PC-3 (cell line): ENCODE measurements at regions not wholly inside any gene's neighbourhood (a gene's known extent, or its start where the extent isn't known, plus 50 kb on each side); places are given as distances from the start of the nearest gene placed in this dataset.

Experiments used
- ATAC-seq: fragments of 200-7000 bp; cut with Tn5 transposase; 2 replicates; pipeline ENCODE4 v1.9.1; 2020; ENCODE audit warnings: mild to moderate bottlenecking, moderate library complexity
- BruUV-seq: library from RNA; stranded (reverse); fragments of 400-500 nt; replicated peaks from 2 replicates; lab custom pipeline; 2021; lab: Mats Ljungman, UMichigan
- CTCF ChIA-PET: fragments of 300-600 bp; sonication (Branson Sonifier 250); formaldehyde crosslinking; loops from one replicate; lab custom pipeline; 2022; ENCODE audit warnings: antibody characterized with exemption; lab: Charles Lee
- POLR2A ChIA-PET: fragments of 300-600 bp; sonication (Branson Sonifier 250); formaldehyde crosslinking; loops from one replicate; lab custom pipeline; 2022; ENCODE audit warnings: antibody characterized with exemption; ENCODE audit not compliant: unreplicated experiment; lab: Charles Lee
- DNase-seq: peaks from one replicate; pipeline ENCODE4 v3.0.0-alpha.2; 2015
- H2AFZ ChIP-seq: fragments of 300-600 bp; sonication (generic); 2 replicates; pipeline ENCODE4 v1.6.0; 2016; ENCODE audit warnings: antibody characterized with exemption, low read length
- H3F3A ChIP-seq: fragments of 300-600 bp; sonication (generic); one replicate; pipeline ENCODE4 v1.6.0; 2017; ENCODE audit warnings: antibody characterized with exemption, low read length, control low read depth, mild to moderate bottlenecking; ENCODE audit not compliant: unreplicated experiment
- H3K27ac ChIP-seq: fragments of 300-600 bp; sonication (generic); 2 replicates; pipeline ENCODE4 v1.5.1; 2016; ENCODE audit warnings: mild to moderate bottlenecking, low read length
- H3K27me3 ChIP-seq: fragments of 300-600 bp; sonication (generic); 2 replicates; pipeline ENCODE4 v1.6.1; 2016; ENCODE audit warnings: low read length, mixed read lengths
- H3K36me3 ChIP-seq: fragments of 300-600 bp; sonication (generic); 2 replicates; pipeline ENCODE4 v1.6.1; 2016; ENCODE audit warnings: low read depth, mixed run types, low read length, mixed read lengths
- H3K4me1 ChIP-seq: fragments of 300-600 bp; sonication (generic); 2 replicates; pipeline ENCODE4 v1.5.1; 2016; ENCODE audit warnings: low read length; ENCODE audit not compliant: insufficient read depth
- H3K4me2 ChIP-seq: fragments of 300-600 bp; sonication (generic); 2 replicates; pipeline ENCODE4 v1.6.0; 2016; ENCODE audit warnings: low read length
- H3K4me3 ChIP-seq: fragments of 300-600 bp; sonication (generic); 2 replicates; pipeline ENCODE4 v1.5.1; 2016; ENCODE audit warnings: mild to moderate bottlenecking, low read length, mixed read lengths
- H3K79me2 ChIP-seq: fragments of 300-600 bp; sonication (generic); 2 replicates; pipeline ENCODE4 v1.6.1; 2017; ENCODE audit warnings: low read length, mixed read lengths
- H3K9ac ChIP-seq: fragments of 300-600 bp; sonication (generic); 2 replicates; pipeline ENCODE4 v1.6.0; 2016; ENCODE audit warnings: mild to moderate bottlenecking, low read length
- H3K9me2 ChIP-seq: fragments of 300-600 bp; sonication (generic); replicated peaks from 2 replicates; pipeline ENCODE4 v1.6.1; 2016; ENCODE audit warnings: mixed run types, low read length, mixed read lengths
- H3K9me3 ChIP-seq: fragments of 300-600 bp; sonication (generic); 2 replicates; pipeline ENCODE4 v1.6.1; 2016; ENCODE audit warnings: low read length, mixed read lengths
- H4K20me1 ChIP-seq: fragments of 300-600 bp; sonication (generic); 2 replicates; pipeline ENCODE4 v1.6.1; 2016; ENCODE audit warnings: low read length, mixed read lengths
- CTCF ChIP-seq: fragments of 300-600 bp; sonication (generic); conservative IDR thresholded peaks from 2 replicates; pipeline ENCODE4 v1.5.1; 2017; ENCODE audit warnings: antibody characterized with exemption, low read depth, mild to moderate bottlenecking, low read length
- EZH2 ChIP-seq: fragments of 300-600 bp; sonication (generic); IDR thresholded peaks from one replicate; pipeline ENCODE4 v1.6.1; 2017; ENCODE audit warnings: antibody characterized with exemption, mild to moderate bottlenecking, low read length; ENCODE audit not compliant: unreplicated experiment
- EZH2phosphoT487 ChIP-seq: fragments of 300-600 bp; sonication (generic); IDR thresholded peaks from 2 replicates; pipeline ENCODE4 v1.6.1; 2018; ENCODE audit warnings: mild to moderate bottlenecking, antibody characterized with exemption, low read length, borderline replicate concordance
- intact Hi-C: fragments of 100-400 bp; cut with micrococcal nuclease; formaldehyde crosslinking; loops from 2 replicates; pipeline ENCODE4 v1.9.0; 2023

DNA sequence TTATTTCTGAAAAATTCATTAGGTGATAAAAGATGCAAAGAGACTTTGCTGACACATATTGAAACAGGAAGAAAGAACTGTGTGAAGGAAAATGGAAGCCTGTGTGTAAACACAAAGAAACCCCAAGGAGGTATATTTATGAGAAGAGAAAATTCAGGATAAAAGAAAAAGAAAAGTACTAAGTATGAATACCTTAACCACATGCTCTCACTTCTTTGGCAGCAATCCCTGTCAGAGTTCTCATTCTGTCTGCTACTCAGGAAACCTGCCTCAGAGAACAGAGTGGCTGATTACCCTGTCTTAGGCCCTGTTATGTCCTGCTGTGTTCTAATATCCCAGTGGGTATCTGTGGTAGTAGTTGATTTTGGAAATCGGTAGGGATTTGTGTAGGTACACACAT, 457.9 kb downstream of the TBC1D32 start:
- TF ChIP-seq EZH2phosphoT487, result no peak
- no peak for TF ChIP-seq EZH2
- no peak for TF ChIP-seq CTCF
- no peak overlapping the region for H3K27ac ChIP-seq
- POLR2A ChIA-PET, result no interaction called here
- DNase-seq, result no peak
- H3K9me3 ChIP-seq, result no peaks in the 10 kb centered on the region
- no peak overlapping the region for H3K9ac ChIP-seq
- no peak overlapping the region for H3K4me3 ChIP-seq
- H2AFZ ChIP-seq, result no peak overlapping the region
- H3K4me1 ChIP-seq, result no peaks in the 10 kb centered on the region
- no TSS peak for BruUV-seq
- intact Hi-C loops, result no loop called here
- no peaks in the 10 kb centered on the region for H3F3A ChIP-seq
- H3K4me2 ChIP-seq, result no peak overlapping the region
- H4K20me1 ChIP-seq, result no peaks in the 10 kb centered on the region
- no peaks in the 10 kb centered on the region for H3K27me3 ChIP-seq
- no peaks in the 10 kb centered on the region for H3K9me2 ChIP-seq
- H3K36me3 ChIP-seq, result no peaks in the 10 kb centered on the region
- CTCF ChIA-PET, result no interaction called here
- no peak for ATAC-seq
- no peaks in the 10 kb centered on the region for H3K79me2 ChIP-seq

GRCh38 chr6:120875900-120876299, 458.4 kb downstream of the TBC1D32 start:
- H3K27ac ChIP-seq, result no peak overlapping the region
- TF ChIP-seq CTCF (no peak), EZH2 (no peak), EZH2phosphoT487 (no peak)
- intact Hi-C loops, result no loop called here
- H3K4me2 ChIP-seq, result no peak overlapping the region
- no peak overlapping the region for H3K4me3 ChIP-seq
- no peaks in the 10 kb centered on the region for H3K27me3 ChIP-seq
- no peak for DNase-seq
- H2AFZ ChIP-seq, result no peak overlapping the region
- H3F3A ChIP-seq, result no peaks in the 10 kb centered on the region
- H3K36me3 ChIP-seq, result no peaks in the 10 kb centered on the region
- H3K9me2 ChIP-seq, result no peaks in the 10 kb centered on the region
- no peaks in the 10 kb centered on the region for H4K20me1 ChIP-seq
- POLR2A ChIA-PET, result no interaction called here
- H3K79me2 ChIP-seq, result no peaks in the 10 kb centered on the region
- no peaks in the 10 kb centered on the region for H3K9me3 ChIP-seq
- H3K9ac ChIP-seq, result no peak overlapping the region
- BruUV-seq, result no TSS peak
- H3K4me1 ChIP-seq, result no peaks in the 10 kb centered on the region
- no peak for ATAC-seq
- CTCF ChIA-PET, result no interaction called here

DNA sequence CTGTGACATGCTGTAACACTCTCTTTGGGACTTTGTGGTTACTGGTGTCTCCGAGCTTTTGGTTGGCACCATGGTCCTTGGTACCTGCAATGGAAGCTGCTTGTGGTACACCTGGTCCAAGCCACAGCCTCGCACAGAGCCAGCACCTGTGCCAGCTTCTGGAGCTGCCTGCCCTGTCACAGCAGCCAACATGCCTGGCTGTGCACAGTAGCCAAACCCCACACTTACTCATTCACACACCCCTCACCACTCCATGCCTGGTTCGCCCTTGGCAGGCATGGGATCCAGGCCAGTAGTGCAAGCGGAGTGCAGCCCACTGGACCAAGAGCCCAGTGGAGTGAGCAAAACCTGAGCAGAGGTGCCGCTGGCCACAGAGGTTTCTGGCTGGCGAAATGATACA, 459.9 kb downstream of the TBC1D32 start:
- no peak overlapping the region for H3K9ac ChIP-seq
- H3K9me2 ChIP-seq, result no peaks in the 10 kb centered on the region
- no peaks in the 10 kb centered on the region for H3K79me2 ChIP-seq
- ATAC-seq, result no peak
- H4K20me1 ChIP-seq, result no peaks in the 10 kb centered on the region
- no peak for DNase-seq
- TF ChIP-seq EZH2 (no peak), CTCF (no peak), EZH2phosphoT487 (no peak)
- no TSS peak for BruUV-seq
- ChIA-PET POLR2A (no interaction called here), CTCF (no interaction called here)
- H3K27me3 ChIP-seq, result no peaks in the 10 kb centered on the region
- no peaks in the 10 kb centered on the region for H3K9me3 ChIP-seq
- H3K4me2 ChIP-seq, result no peak overlapping the region
- no peak overlapping the region for H3K27ac ChIP-seq
- no peak overlapping the region for H2AFZ ChIP-seq
- H3K4me1 ChIP-seq, result no peaks in the 10 kb centered on the region
- intact Hi-C loops, result no loop called here
- H3K4me3 ChIP-seq, result no peak overlapping the region
- no peaks in the 10 kb centered on the region for H3K36me3 ChIP-seq
- H3F3A ChIP-seq, result no peaks in the 10 kb centered on the region
